ENCODE measurements at regions not wholly inside any gene's neighbourhood (a gene's known extent, or its start where the extent isn't known, plus 50 kb on each side); places are given as distances from the start of the nearest gene placed in this dataset.

GRCh38 chr9:13397220-13397619, 117.7 kb upstream of the MPDZ start:
- no peak for TF ChIP-seq POLR2AphosphoS5 (IDR thresholded peaks at IDR 0.05; ENCODE audit: borderline replicate concordance, low read depth, low read length)
- no peak for TF ChIP-seq EZH2 (IDR thresholded peaks at IDR 0.05)

Data from SK-N-MC (cell line).